Neural cell (in vitro differentiated cells): ENCODE measurements at regions not wholly inside any gene's neighbourhood (a gene's known extent, or its start where the extent isn't known, plus 50 kb on each side); places are given as distances from the start of the nearest gene placed in this dataset.

Experiments
- EP300 ChIP-seq: fragments of 450-650 bp; conservative IDR thresholded peaks from 2 replicates; pipeline ENCODE4 v1.6.1; 2014; ENCODE audit warnings: antibody characterized with exemption, mild to moderate bottlenecking, moderate library complexity; ENCODE audit not compliant: poor library complexity, severe bottlenecking
- EZH2 ChIP-seq: fragments of 200-600, 300-800 bp; shearing (Covaris generic), sonication (generic); IDR thresholded peaks from 2 replicates; pipeline ENCODE4 v1.6.1; 2014; ENCODE audit warnings: antibody characterized with exemption, low read length, borderline replicate concordance, mild to moderate bottlenecking; ENCODE audit not compliant: insufficient read depth, poor library complexity, severe bottlenecking
- POLR2AphosphoS5 ChIP-seq: IDR thresholded peaks from 2 replicates; pipeline ENCODE4 v1.6.1; 2012
- RAD21 ChIP-seq: fragments of 450-650 bp; conservative IDR thresholded peaks from 2 replicates; pipeline ENCODE4 v1.6.1; 2014; ENCODE audit warnings: antibody characterized with exemption, mild to moderate bottlenecking, moderate library complexity
- SMC3 ChIP-seq: fragments of 450-650 bp; conservative IDR thresholded peaks from 2 replicates; pipeline ENCODE4 v1.6.1; 2014; ENCODE audit warnings: antibody characterized with exemption, mild to moderate bottlenecking, moderate library complexity; ENCODE audit not compliant: poor library complexity
- TF ChIP-seq, protein P1 (sequence below): fragments of 450-650 bp; IDR thresholded peaks from 2 replicates; pipeline ENCODE4 v1.5.1; 2014; ENCODE audit warnings: antibody characterized with exemption, mild to moderate bottlenecking, moderate library complexity; ENCODE audit not compliant: poor library complexity, severe bottlenecking
- TF ChIP-seq, protein P2 (sequence below): IDR thresholded peaks from 2 replicates; pipeline ENCODE4 v1.6.1; 2012; ENCODE audit warnings: borderline replicate concordance

GRCh38 chr10:78726171-78726570 is 342.6 kb upstream of the ZMIZ1 start:
- TF ChIP-seq, protein P1, sequence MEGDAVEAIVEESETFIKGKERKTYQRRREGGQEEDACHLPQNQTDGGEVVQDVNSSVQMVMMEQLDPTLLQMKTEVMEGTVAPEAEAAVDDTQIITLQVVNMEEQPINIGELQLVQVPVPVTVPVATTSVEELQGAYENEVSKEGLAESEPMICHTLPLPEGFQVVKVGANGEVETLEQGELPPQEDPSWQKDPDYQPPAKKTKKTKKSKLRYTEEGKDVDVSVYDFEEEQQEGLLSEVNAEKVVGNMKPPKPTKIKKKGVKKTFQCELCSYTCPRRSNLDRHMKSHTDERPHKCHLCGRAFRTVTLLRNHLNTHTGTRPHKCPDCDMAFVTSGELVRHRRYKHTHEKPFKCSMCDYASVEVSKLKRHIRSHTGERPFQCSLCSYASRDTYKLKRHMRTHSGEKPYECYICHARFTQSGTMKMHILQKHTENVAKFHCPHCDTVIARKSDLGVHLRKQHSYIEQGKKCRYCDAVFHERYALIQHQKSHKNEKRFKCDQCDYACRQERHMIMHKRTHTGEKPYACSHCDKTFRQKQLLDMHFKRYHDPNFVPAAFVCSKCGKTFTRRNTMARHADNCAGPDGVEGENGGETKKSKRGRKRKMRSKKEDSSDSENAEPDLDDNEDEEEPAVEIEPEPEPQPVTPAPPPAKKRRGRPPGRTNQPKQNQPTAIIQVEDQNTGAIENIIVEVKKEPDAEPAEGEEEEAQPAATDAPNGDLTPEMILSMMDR: no peak
- TF ChIP-seq EZH2 (no peak), POLR2AphosphoS5 (no peak), SMC3 (no peak), RAD21 (no peak), EP300 (no peak)
- TF ChIP-seq, protein P2, sequence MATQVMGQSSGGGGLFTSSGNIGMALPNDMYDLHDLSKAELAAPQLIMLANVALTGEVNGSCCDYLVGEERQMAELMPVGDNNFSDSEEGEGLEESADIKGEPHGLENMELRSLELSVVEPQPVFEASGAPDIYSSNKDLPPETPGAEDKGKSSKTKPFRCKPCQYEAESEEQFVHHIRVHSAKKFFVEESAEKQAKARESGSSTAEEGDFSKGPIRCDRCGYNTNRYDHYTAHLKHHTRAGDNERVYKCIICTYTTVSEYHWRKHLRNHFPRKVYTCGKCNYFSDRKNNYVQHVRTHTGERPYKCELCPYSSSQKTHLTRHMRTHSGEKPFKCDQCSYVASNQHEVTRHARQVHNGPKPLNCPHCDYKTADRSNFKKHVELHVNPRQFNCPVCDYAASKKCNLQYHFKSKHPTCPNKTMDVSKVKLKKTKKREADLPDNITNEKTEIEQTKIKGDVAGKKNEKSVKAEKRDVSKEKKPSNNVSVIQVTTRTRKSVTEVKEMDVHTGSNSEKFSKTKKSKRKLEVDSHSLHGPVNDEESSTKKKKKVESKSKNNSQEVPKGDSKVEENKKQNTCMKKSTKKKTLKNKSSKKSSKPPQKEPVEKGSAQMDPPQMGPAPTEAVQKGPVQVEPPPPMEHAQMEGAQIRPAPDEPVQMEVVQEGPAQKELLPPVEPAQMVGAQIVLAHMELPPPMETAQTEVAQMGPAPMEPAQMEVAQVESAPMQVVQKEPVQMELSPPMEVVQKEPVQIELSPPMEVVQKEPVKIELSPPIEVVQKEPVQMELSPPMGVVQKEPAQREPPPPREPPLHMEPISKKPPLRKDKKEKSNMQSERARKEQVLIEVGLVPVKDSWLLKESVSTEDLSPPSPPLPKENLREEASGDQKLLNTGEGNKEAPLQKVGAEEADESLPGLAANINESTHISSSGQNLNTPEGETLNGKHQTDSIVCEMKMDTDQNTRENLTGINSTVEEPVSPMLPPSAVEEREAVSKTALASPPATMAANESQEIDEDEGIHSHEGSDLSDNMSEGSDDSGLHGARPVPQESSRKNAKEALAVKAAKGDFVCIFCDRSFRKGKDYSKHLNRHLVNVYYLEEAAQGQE: no peak
